Gastrocnemius medialis (tissue), 4 donors: ENCODE measurements at regions not wholly inside any gene's neighbourhood (a gene's known extent, or its start where the extent isn't known, plus 50 kb on each side); places are given as distances from the start of the nearest gene placed in this dataset.

Experiments
- CTCF ChIP-seq, 5 experiments: fragments of 450-650 bp in 3 of 5; fragments of 200-600 bp in 2 of 5; sonication (generic) in 2 of 5; IDR thresholded peaks in 4 of 5; conservative IDR thresholded peaks in 1 of 5; 1 replicate in 4 of 5; 2 replicates in 1 of 5; pipeline ENCODE4 v1.5.1; 2016 to 2019; ENCODE audit warnings: antibody characterized with exemption in 5 of 5, mild to moderate bottlenecking in 3 of 5, moderate library complexity in 3 of 5
- POLR2A ChIP-seq, 2 donors: fragments of 450-650 bp; IDR thresholded peaks; one replicate each; pipeline ENCODE4 v1.6.1; 2017; ENCODE audit warnings: antibody characterized with exemption in 2 of 2, mild to moderate bottlenecking in 2 of 2, moderate library complexity in 2 of 2

- TF ChIP-seq CTCF (IDR thresholded peaks at IDR 0.05 in 4 of 5, conservative IDR thresholded peaks at IDR 0.05 in 1 of 5) (no peak), POLR2A (IDR thresholded peaks at IDR 0.05) (no peak)
Measured at GRCh38 chr5:1671351-1671750, 128.3 kb downstream of the MRPL36 start.
